ENCODE measurements at regions not wholly inside any gene's neighbourhood (a gene's known extent, or its start where the extent isn't known, plus 50 kb on each side); places are given as distances from the start of the nearest gene placed in this dataset.

DNA sequence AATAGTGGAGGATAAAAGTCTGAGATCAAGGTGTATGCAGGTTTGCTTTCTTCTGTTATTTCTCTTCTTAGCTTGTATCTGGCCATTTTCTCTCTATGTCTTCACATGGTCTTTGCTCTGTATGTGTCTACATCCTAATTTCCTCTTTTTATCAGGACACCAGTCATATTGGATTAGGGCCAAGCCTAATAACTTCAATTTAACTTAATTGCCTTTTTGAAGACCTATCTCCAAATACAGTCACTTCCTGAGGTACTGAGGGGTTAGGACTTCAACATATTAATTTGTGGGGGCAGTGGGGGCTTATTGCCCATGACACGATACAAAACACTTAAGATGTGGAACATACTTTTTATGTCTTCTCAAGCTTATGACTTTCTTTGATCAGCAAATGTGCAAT is 632.9 kb upstream of the CELF4 start:
- Histone ChIP-seq H3K9me3 (ENCODE audit: control insufficient read depth, low read length) (no peaks in the 10 kb centered on the region), H3K27me3 (ENCODE audit: control insufficient read depth, insufficient read depth, low read length, poor library complexity, severe bottlenecking) (no peaks in the 10 kb centered on the region), H3K27ac (ENCODE audit: low read depth, low read length) (no peak overlapping the region), H3K36me3 (ENCODE audit: control insufficient read depth, insufficient read depth, low read length) (no peaks in the 10 kb centered on the region), H3K9ac (ENCODE audit: extremely low read depth, low read length, poor library complexity, severe bottlenecking) (no peak overlapping the region), H3K4me3 (ENCODE audit: low read length) (no peak overlapping the region), H3K4me1 (ENCODE audit: control insufficient read depth, insufficient read depth, low read length) (no peaks in the 10 kb centered on the region)
- no peak for DNase-seq
- Mint-ChIP-seq H3K4me3 (no peak overlapping the region), H3K9me3 (no peaks in the 10 kb centered on the region), H3K36me3 (ENCODE audit: low read depth) (no peaks in the 10 kb centered on the region), H3K27me3 (ENCODE audit: insufficient read depth) (no peaks in the 10 kb centered on the region), H3K27ac (no peak overlapping the region), H3K4me1 (peaks cover 8% of the 10 kb centered on the region)
- WGBS, 2 experiments (ENCODE audit: insufficient coverage in 1 of 2, insufficient read length in 1 of 2): 92% methylated on average over 1 of the region's 1 CpG; no CpG with 5 or more reads in 1 of the 2 experiments
- TF ChIP-seq, protein P1, sequence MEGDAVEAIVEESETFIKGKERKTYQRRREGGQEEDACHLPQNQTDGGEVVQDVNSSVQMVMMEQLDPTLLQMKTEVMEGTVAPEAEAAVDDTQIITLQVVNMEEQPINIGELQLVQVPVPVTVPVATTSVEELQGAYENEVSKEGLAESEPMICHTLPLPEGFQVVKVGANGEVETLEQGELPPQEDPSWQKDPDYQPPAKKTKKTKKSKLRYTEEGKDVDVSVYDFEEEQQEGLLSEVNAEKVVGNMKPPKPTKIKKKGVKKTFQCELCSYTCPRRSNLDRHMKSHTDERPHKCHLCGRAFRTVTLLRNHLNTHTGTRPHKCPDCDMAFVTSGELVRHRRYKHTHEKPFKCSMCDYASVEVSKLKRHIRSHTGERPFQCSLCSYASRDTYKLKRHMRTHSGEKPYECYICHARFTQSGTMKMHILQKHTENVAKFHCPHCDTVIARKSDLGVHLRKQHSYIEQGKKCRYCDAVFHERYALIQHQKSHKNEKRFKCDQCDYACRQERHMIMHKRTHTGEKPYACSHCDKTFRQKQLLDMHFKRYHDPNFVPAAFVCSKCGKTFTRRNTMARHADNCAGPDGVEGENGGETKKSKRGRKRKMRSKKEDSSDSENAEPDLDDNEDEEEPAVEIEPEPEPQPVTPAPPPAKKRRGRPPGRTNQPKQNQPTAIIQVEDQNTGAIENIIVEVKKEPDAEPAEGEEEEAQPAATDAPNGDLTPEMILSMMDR (conservative IDR thresholded peaks at IDR 0.05): no peak

DNA sequence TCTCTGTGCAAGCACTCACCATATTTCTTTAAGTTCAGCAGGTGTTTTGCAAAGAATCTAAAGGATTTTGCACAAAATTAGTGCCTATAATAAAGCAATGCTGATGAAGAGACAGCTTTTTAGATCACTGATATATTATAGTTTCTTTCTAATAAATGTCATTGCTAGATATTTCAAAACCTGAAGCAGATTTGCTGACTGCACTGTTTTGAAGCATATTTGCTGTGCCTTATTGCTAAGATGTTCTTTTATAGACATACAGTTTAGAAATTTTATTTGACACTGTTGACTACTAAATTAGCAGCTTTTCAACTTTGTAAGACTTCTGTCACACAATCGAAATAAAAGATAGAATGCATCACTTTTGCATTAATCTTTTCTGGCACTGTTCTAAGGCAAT is 620.9 kb upstream of the CELF4 start:
- no peak overlapping the region for H3K27ac Mint-ChIP-seq
- no peak for DNase-seq
- H3K9me3 ChIP-seq (ENCODE audit: control insufficient read depth, low read length): no peaks in the 10 kb centered on the region
- no peak overlapping the region for H3K9ac ChIP-seq (ENCODE audit: extremely low read depth, low read length, poor library complexity, severe bottlenecking)
- no peaks in the 10 kb centered on the region for H3K4me1 ChIP-seq (ENCODE audit: control insufficient read depth, insufficient read depth, low read length)
- no peak overlapping the region for H3K27ac ChIP-seq (ENCODE audit: low read depth, low read length)
- no peak overlapping the region for H3K4me3 Mint-ChIP-seq
- WGBS, 2 experiments (ENCODE audit: insufficient coverage in 1 of 2, insufficient read length in 1 of 2): 83% methylated on average over 1 of the region's 1 CpG; no CpG with 5 or more reads in 1 of the 2 experiments
- H3K4me3 ChIP-seq (ENCODE audit: low read length): no peak overlapping the region
- H3K36me3 Mint-ChIP-seq (ENCODE audit: low read depth): no peaks in the 10 kb centered on the region
- TF ChIP-seq, protein P1 (conservative IDR thresholded peaks at IDR 0.05): no peak
- no peaks in the 10 kb centered on the region for H3K36me3 ChIP-seq (ENCODE audit: control insufficient read depth, insufficient read depth, low read length)
- H3K4me1 Mint-ChIP-seq: no peaks in the 10 kb centered on the region
- H3K27me3 ChIP-seq (ENCODE audit: control insufficient read depth, insufficient read depth, low read length, poor library complexity, severe bottlenecking): no peaks in the 10 kb centered on the region
- no peaks in the 10 kb centered on the region for H3K27me3 Mint-ChIP-seq (ENCODE audit: insufficient read depth)
- H3K9me3 Mint-ChIP-seq: peaks cover 16% of the 10 kb centered on the region

DNA sequence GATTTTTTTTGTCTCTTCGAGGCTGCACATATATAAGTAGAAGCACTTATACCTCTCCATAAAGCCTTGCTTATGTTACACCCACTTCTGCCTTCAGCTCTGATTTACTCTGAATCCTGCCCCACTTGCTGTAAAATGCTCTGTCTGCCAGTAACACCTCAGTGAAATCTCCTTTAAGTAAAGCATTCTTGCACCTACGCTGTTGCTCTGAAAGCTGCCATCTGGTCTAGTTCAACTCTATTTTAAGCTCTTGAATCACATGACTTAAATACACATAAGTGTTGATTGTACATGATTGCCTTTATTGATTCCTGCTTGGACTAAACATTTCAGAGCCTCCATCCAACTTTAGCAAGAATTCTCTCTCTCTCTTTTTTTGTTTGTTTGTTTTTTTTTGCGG is 609.0 kb upstream of the CELF4 start:
- H3K36me3 ChIP-seq (ENCODE audit: control insufficient read depth, insufficient read depth, low read length): no peaks in the 10 kb centered on the region
- Mint-ChIP-seq H3K27ac (no peak overlapping the region), H3K4me1 (no peaks in the 10 kb centered on the region), H3K27me3 (ENCODE audit: insufficient read depth) (peaks cover 3% of the 10 kb centered on the region), H3K4me3 (no peak overlapping the region), H3K36me3 (ENCODE audit: low read depth) (no peaks in the 10 kb centered on the region), H3K9me3 (no peaks in the 10 kb centered on the region)
- H3K27ac ChIP-seq (ENCODE audit: low read depth, low read length): no peak overlapping the region
- 78 to 80% methylated on average over 1 to 2 of the region's 3 CpGs for WGBS, 2 experiments (ENCODE audit: insufficient coverage in 1 of 2, insufficient read length in 1 of 2)
- H3K4me1 ChIP-seq (ENCODE audit: control insufficient read depth, insufficient read depth, low read length): no peaks in the 10 kb centered on the region
- no peak overlapping the region for H3K4me3 ChIP-seq (ENCODE audit: low read length)
- H3K9me3 ChIP-seq (ENCODE audit: control insufficient read depth, low read length): no peaks in the 10 kb centered on the region
- H3K27me3 ChIP-seq (ENCODE audit: control insufficient read depth, insufficient read depth, low read length, poor library complexity, severe bottlenecking): no peaks in the 10 kb centered on the region
- no peak for DNase-seq
- TF ChIP-seq, protein P1 (conservative IDR thresholded peaks at IDR 0.05): no peak
- H3K9ac ChIP-seq (ENCODE audit: extremely low read depth, low read length, poor library complexity, severe bottlenecking): no peak overlapping the region

Data from endodermal cell (in vitro differentiated cells).